GM13976 (cell line): ENCODE measurements at regions not wholly inside any gene's neighbourhood (a gene's known extent, or its start where the extent isn't known, plus 50 kb on each side); places are given as distances from the start of the nearest gene placed in this dataset.
"Not testable (repeated sequence)": the region's sequence is repeated elsewhere in the genome, so short reads cannot be mapped to it uniquely, and the experiment has no call there.

Source experiments
- DNase-seq: peaks from one replicate; pipeline ENCODE4 v3.0.0; 2012; ENCODE audit warnings: low spot score
- in situ Hi-C: fragments of 300-500 bp; cut with MboI; formaldehyde crosslinking; loops from one replicate; pipeline ENCODE4 v1.12.0; 2022; ENCODE audit warnings: low sequenced_read_pairs, mixed read lengths, inconsistent platforms; ENCODE audit not compliant: unreplicated experiment
- TF ChIP-seq, protein P1 (sequence below): IDR thresholded peaks from 2 replicates; pipeline ENCODE4 v1.5.1; 2012; ENCODE audit warnings: borderline replicate concordance, mild to moderate bottlenecking; ENCODE audit not compliant: insufficient read depth; ENCODE audit errors: extremely low read depth, missing control alignments, control extremely low read depth

DNA sequence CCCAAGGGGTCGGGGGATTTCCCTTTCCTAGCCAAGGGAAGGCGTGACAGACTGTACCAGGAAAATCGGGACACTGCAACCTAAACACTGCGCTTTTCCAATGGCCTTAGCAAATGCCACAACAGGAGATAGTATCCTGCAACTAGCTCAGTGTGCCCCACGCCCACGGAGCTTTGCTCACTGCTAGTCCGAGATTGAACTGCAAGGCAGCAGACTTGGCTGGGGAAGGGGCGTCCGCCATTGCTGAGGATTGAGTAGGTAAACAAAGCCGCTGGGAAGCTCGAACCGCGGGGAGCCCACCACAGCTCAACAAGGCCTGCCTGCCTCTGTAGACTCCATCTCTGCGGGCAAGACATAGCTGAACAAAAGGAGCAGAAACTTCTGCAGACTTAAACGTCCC, 72.3 kb upstream of the THRB start:
- TF ChIP-seq, protein P1, sequence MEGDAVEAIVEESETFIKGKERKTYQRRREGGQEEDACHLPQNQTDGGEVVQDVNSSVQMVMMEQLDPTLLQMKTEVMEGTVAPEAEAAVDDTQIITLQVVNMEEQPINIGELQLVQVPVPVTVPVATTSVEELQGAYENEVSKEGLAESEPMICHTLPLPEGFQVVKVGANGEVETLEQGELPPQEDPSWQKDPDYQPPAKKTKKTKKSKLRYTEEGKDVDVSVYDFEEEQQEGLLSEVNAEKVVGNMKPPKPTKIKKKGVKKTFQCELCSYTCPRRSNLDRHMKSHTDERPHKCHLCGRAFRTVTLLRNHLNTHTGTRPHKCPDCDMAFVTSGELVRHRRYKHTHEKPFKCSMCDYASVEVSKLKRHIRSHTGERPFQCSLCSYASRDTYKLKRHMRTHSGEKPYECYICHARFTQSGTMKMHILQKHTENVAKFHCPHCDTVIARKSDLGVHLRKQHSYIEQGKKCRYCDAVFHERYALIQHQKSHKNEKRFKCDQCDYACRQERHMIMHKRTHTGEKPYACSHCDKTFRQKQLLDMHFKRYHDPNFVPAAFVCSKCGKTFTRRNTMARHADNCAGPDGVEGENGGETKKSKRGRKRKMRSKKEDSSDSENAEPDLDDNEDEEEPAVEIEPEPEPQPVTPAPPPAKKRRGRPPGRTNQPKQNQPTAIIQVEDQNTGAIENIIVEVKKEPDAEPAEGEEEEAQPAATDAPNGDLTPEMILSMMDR, result no peak

GRCh38 chr3:24572409-24572808, 77.8 kb upstream of the THRB start:
- in situ Hi-C loops, result not testable (repeated sequence)

More for the DNA sequence above, 72.3 kb upstream of the THRB start:
- in situ Hi-C loops, result no loop called here
- no peak for DNase-seq

GRCh38 chr3:24573576-24573975, 78.9 kb upstream of the THRB start:
- in situ Hi-C loops, result no loop called here
- TF ChIP-seq, protein P1, result no peak
- DNase-seq, result no peak

More at GRCh38 chr3:24572409-24572808, 77.8 kb upstream of the THRB start:
- not testable (repeated sequence) for DNase-seq

DNA sequence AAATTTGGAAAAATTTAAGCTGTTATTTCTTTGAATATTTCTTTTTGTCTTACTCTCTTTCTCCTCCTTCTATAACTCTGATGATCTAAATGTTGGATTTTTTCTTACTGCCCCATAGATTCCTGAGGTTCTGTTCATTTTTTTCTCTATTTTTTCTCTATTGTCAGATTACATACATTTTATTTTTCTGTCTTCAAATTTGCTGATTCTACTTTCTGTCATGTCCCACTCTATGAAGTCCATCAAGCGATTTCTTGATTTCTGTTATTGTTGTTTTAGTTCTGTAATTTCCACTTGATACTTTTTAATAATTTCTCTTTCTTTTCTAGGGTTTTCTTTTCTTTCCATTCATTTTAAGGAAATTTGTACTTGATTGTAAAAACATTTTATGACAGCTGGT, 83.7 kb upstream of the THRB start:
- TF ChIP-seq, protein P1, result no peak
- in situ Hi-C loops, result no loop called here

DNA sequence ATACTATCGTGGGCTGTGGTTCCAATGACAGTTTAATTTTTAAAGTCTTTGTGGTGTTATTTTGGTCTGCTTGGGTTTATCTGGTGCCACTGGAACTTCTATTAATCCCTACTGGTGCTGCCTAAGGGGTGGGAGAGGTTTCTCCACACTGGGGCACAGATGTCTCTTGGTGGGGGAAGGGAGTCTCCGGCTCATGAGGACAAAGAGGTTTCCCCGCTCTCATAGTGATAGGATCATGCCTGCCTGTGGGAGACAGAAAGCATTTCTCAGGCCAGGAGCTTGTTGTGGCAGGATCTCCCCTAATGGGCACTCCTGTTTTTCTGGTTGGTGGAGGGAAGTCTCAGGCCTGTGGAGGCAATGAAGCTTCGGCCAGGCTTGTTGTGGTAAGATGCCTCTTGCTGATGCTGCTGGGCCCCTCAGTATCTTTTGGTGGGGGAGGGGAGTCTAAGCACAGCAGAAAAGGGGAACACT, 84.3 kb upstream of the THRB start:
- TF ChIP-seq, protein P1, result no peak
- DNase-seq, result no peak
- in situ Hi-C loops, result no loop called here

More for the DNA sequence above, 83.7 kb upstream of the THRB start:
- no peak for DNase-seq

GRCh38 chr3:24582431-24583403, 88.1 kb upstream of the THRB start:
- in situ Hi-C loops, result no loop called here
- TF ChIP-seq, protein P1, result no peak
- no peak for DNase-seq

- DNase-seq, result no peak
- TF ChIP-seq, protein P1, result no peak
- in situ Hi-C loops, result no loop called here
These were observed 92.3 kb upstream of the THRB start for GRCh38 chr3:24586920-24587319.
